HL-60/S4 treated with phorbol 12-myristate 13-acetate at 8.2 ng/mL for 4 days and 3 days (cell line): ENCODE measurements at regions not wholly inside any gene's neighbourhood (a gene's known extent, or its start where the extent isn't known, plus 50 kb on each side); places are given as distances from the start of the nearest gene placed in this dataset.
"Not testable (repeated sequence)": the region's sequence is repeated elsewhere in the genome, so short reads cannot be mapped to it uniquely, and the experiment has no call there.

ENCODE experiments used
- in situ Hi-C: fragments of 300-500 bp; cut with MboI; formaldehyde crosslinking; loops from 2 replicates; pipeline ENCODE4 v1.15.0; 2022; ENCODE audit warnings: low sequenced_read_pairs

GRCh38 chr16:72729552-72729951 lies 318.4 kb downstream of the ZFHX3 start:
- in situ Hi-C loops = not testable (repeated sequence)

- in situ Hi-C loops = no loop called here
Observed at GRCh38 chr16:72728516-72728915, 319.4 kb downstream of the ZFHX3 start.

- in situ Hi-C loops = no loop called here
Observed at GRCh38 chr16:72727565-72727964, 320.4 kb downstream of the ZFHX3 start.

- in situ Hi-C loops = no loop called here
Observed at GRCh38 chr16:72725643-72726042, 322.3 kb downstream of the ZFHX3 start.

- in situ Hi-C loops = no loop called here
Observed at GRCh38 chr16:72723781-72724180, 324.1 kb downstream of the ZFHX3 start.

GRCh38 chr16:72722552-72722951 lies 325.4 kb downstream of the ZFHX3 start:
- in situ Hi-C loops = no loop called here

- in situ Hi-C loops = no loop called here
Observed at GRCh38 chr16:72721981-72722380, 325.9 kb downstream of the ZFHX3 start.

GRCh38 chr16:72715267-72715666 lies 332.7 kb downstream of the ZFHX3 start:
- in situ Hi-C loops = no loop called here

- in situ Hi-C loops = no loop called here
Observed at GRCh38 chr16:72711823-72712222, 336.1 kb downstream of the ZFHX3 start.

GRCh38 chr16:72705801-72706200 lies 342.1 kb downstream of the ZFHX3 start:
- in situ Hi-C loops = no loop called here

- in situ Hi-C loops = no loop called here
Observed at GRCh38 chr16:72704746-72705372, 343.1 kb downstream of the ZFHX3 start.

GRCh38 chr16:72689851-72690250 lies 358.1 kb downstream of the ZFHX3 start:
- in situ Hi-C loops = no loop called here

- in situ Hi-C loops = no loop called here
Observed at GRCh38 chr16:72680732-72681131, 367.2 kb downstream of the ZFHX3 start.

GRCh38 chr16:72679856-72680255 lies 368.1 kb downstream of the ZFHX3 start:
- in situ Hi-C loops = no loop called here

GRCh38 chr16:72677662-72678447 lies 370.1 kb downstream of the ZFHX3 start:
- in situ Hi-C loops = no loop called here

- in situ Hi-C loops = no loop called here
Observed at GRCh38 chr16:72673118-72673517, 374.8 kb downstream of the ZFHX3 start.

- in situ Hi-C loops = no loop called here
Observed at GRCh38 chr16:72666267-72666666, 381.7 kb downstream of the ZFHX3 start.

GRCh38 chr16:72665701-72666100 lies 382.2 kb downstream of the ZFHX3 start:
- in situ Hi-C loops = no loop called here

GRCh38 chr16:72664509-72665408 lies 383.2 kb downstream of the ZFHX3 start:
- in situ Hi-C loops = no loop called here

- in situ Hi-C loops = no loop called here
Observed at GRCh38 chr16:72664056-72664508, 383.8 kb downstream of the ZFHX3 start.
